ENCODE measurements at regions not wholly inside any gene's neighbourhood (a gene's known extent, or its start where the extent isn't known, plus 50 kb on each side); places are given as distances from the start of the nearest gene placed in this dataset.

GRCh38 chr15:47890397-47891150 lies 173.3 kb downstream of the SEMA6D start:
- Histone ChIP-seq H3F3A (ENCODE audit: insufficient read depth) (no peaks in the 10 kb centered on the region), H3K27me3 (ENCODE audit: low read length) (no peaks in the 10 kb centered on the region), H3K27ac (ENCODE audit: low read depth, low read length) (no peak overlapping the region), H4K20me1 (ENCODE audit: low read depth, low read length) (no peaks in the 10 kb centered on the region), H2AFZ (ENCODE audit: low read depth, low read length, severe bottlenecking) (no peak overlapping the region), H3K4me3 (ENCODE audit: insufficient read depth, low read length, poor library complexity, severe bottlenecking) (no peak overlapping the region), H3K36me3 (ENCODE audit: low read length) (no peaks in the 10 kb centered on the region), H3K9ac (ENCODE audit: low read length) (no peak overlapping the region), H3K9me3 (ENCODE audit: insufficient read depth, low read length) (no peaks in the 10 kb centered on the region), H3K9me2 (replicated peaks; ENCODE audit: insufficient read depth, low read length) (no peaks in the 10 kb centered on the region), H3K79me2 (ENCODE audit: insufficient read depth, low read length) (no peaks in the 10 kb centered on the region), H3K4me2 (ENCODE audit: low read depth, low read length, poor library complexity, severe bottlenecking) (no peak overlapping the region)
- TF ChIP-seq CTCF (IDR thresholded peaks at IDR 0.05; ENCODE audit: insufficient read depth, low read length, poor library complexity, severe bottlenecking) (no peak), EZH2phosphoT487 (conservative IDR thresholded peaks at IDR 0.05; ENCODE audit: low read length) (no peak)

GRCh38 chr15:47897525-47897924 lies 180.2 kb downstream of the SEMA6D start:
- H3K27me3 ChIP-seq (ENCODE audit: low read length): no peaks in the 10 kb centered on the region
- H3K9me3 ChIP-seq (ENCODE audit: insufficient read depth, low read length): no peaks in the 10 kb centered on the region
- no peak overlapping the region for H3K9ac ChIP-seq (ENCODE audit: low read length)
- TF ChIP-seq EZH2phosphoT487 (conservative IDR thresholded peaks at IDR 0.05; ENCODE audit: low read length): no peak
- no peak for TF ChIP-seq CTCF (IDR thresholded peaks at IDR 0.05; ENCODE audit: insufficient read depth, low read length, poor library complexity, severe bottlenecking)
- H3K4me3 ChIP-seq (ENCODE audit: insufficient read depth, low read length, poor library complexity, severe bottlenecking): no peak overlapping the region
- H3K27ac ChIP-seq (ENCODE audit: low read depth, low read length): no peak overlapping the region
- H3K36me3 ChIP-seq (ENCODE audit: low read length): no peaks in the 10 kb centered on the region
- no peaks in the 10 kb centered on the region for H3K9me2 ChIP-seq (replicated peaks; ENCODE audit: insufficient read depth, low read length)
- H3K79me2 ChIP-seq (ENCODE audit: insufficient read depth, low read length): no peaks in the 10 kb centered on the region
- H4K20me1 ChIP-seq (ENCODE audit: low read depth, low read length): no peaks in the 10 kb centered on the region
- H2AFZ ChIP-seq (ENCODE audit: low read depth, low read length, severe bottlenecking): no peak overlapping the region
- no peaks in the 10 kb centered on the region for H3F3A ChIP-seq (ENCODE audit: insufficient read depth)
- no peak overlapping the region for H3K4me2 ChIP-seq (ENCODE audit: low read depth, low read length, poor library complexity, severe bottlenecking)

GRCh38 chr15:47900751-47901150 lies 183.4 kb downstream of the SEMA6D start:
- Histone ChIP-seq H3K4me3 (ENCODE audit: insufficient read depth, low read length, poor library complexity, severe bottlenecking) (no peak overlapping the region), H3K27ac (ENCODE audit: low read depth, low read length) (no peak overlapping the region), H3K9me2 (replicated peaks; ENCODE audit: insufficient read depth, low read length) (no peaks in the 10 kb centered on the region), H2AFZ (ENCODE audit: low read depth, low read length, severe bottlenecking) (no peak overlapping the region), H4K20me1 (ENCODE audit: low read depth, low read length) (no peaks in the 10 kb centered on the region), H3K4me2 (ENCODE audit: low read depth, low read length, poor library complexity, severe bottlenecking) (no peak overlapping the region), H3K36me3 (ENCODE audit: low read length) (no peaks in the 10 kb centered on the region), H3F3A (ENCODE audit: insufficient read depth) (no peaks in the 10 kb centered on the region), H3K9ac (ENCODE audit: low read length) (no peak overlapping the region), H3K79me2 (ENCODE audit: insufficient read depth, low read length) (no peaks in the 10 kb centered on the region), H3K27me3 (ENCODE audit: low read length) (no peaks in the 10 kb centered on the region), H3K9me3 (ENCODE audit: insufficient read depth, low read length) (no peaks in the 10 kb centered on the region; the same call in 1 of the 2 replicates)
- no peak for TF ChIP-seq CTCF (IDR thresholded peaks at IDR 0.05; ENCODE audit: insufficient read depth, low read length, poor library complexity, severe bottlenecking)
- no peak for TF ChIP-seq EZH2phosphoT487 (conservative IDR thresholded peaks at IDR 0.05; ENCODE audit: low read length)
